ENCODE measurements at regions not wholly inside any gene's neighbourhood (a gene's known extent, or its start where the extent isn't known, plus 50 kb on each side); places are given as distances from the start of the nearest gene placed in this dataset.

GRCh38 chr6:40860443-40860842 is 178.6 kb downstream of the UNC5CL start:
- H3K27ac ChIP-seq (ENCODE audit: low read depth, low read length): no peak overlapping the region
- no peak overlapping the region for H3K4me3 ChIP-seq (ENCODE audit: insufficient read depth, low read length, poor library complexity, severe bottlenecking)
- no peaks in the 10 kb centered on the region for H3K79me2 ChIP-seq (ENCODE audit: insufficient read depth, low read length)
- H3K27me3 ChIP-seq (ENCODE audit: low read length): no peaks in the 10 kb centered on the region
- no peaks in the 10 kb centered on the region for H3K9me2 ChIP-seq (replicated peaks; ENCODE audit: insufficient read depth, low read length)
- no peaks in the 10 kb centered on the region for H3K9me3 ChIP-seq (ENCODE audit: insufficient read depth, low read length)
- no peaks in the 10 kb centered on the region for H3K36me3 ChIP-seq (ENCODE audit: low read length)
- H4K20me1 ChIP-seq (ENCODE audit: low read depth, low read length): no peaks in the 10 kb centered on the region
- no peaks in the 10 kb centered on the region for H3F3A ChIP-seq (ENCODE audit: insufficient read depth)
- no peak overlapping the region for H3K9ac ChIP-seq (ENCODE audit: low read length)
- H3K4me2 ChIP-seq (ENCODE audit: low read depth, low read length, poor library complexity, severe bottlenecking): no peak overlapping the region
- H2AFZ ChIP-seq (ENCODE audit: low read depth, low read length, severe bottlenecking): no peak overlapping the region
- no peak for TF ChIP-seq EZH2phosphoT487 (conservative IDR thresholded peaks at IDR 0.05; ENCODE audit: low read length)
- TF ChIP-seq CTCF (IDR thresholded peaks at IDR 0.05; ENCODE audit: insufficient read depth, low read length, poor library complexity, severe bottlenecking): no peak

GRCh38 chr6:40856271-40856670 is 182.8 kb downstream of the UNC5CL start:
- no peak overlapping the region for H3K9ac ChIP-seq (ENCODE audit: low read length)
- H2AFZ ChIP-seq (ENCODE audit: low read depth, low read length, severe bottlenecking): no peak overlapping the region
- H3K4me2 ChIP-seq (ENCODE audit: low read depth, low read length, poor library complexity, severe bottlenecking): no peak overlapping the region
- no peak for TF ChIP-seq EZH2phosphoT487 (conservative IDR thresholded peaks at IDR 0.05; ENCODE audit: low read length)
- TF ChIP-seq CTCF (IDR thresholded peaks at IDR 0.05; ENCODE audit: insufficient read depth, low read length, poor library complexity, severe bottlenecking): no peak
- H3K79me2 ChIP-seq (ENCODE audit: insufficient read depth, low read length): no peaks in the 10 kb centered on the region
- no peaks in the 10 kb centered on the region for H3K9me2 ChIP-seq (replicated peaks; ENCODE audit: insufficient read depth, low read length)
- H3K9me3 ChIP-seq (ENCODE audit: insufficient read depth, low read length): no peaks in the 10 kb centered on the region
- H3K27ac ChIP-seq (ENCODE audit: low read depth, low read length): no peak overlapping the region
- H4K20me1 ChIP-seq (ENCODE audit: low read depth, low read length): no peaks in the 10 kb centered on the region
- H3K36me3 ChIP-seq (ENCODE audit: low read length): no peaks in the 10 kb centered on the region
- H3F3A ChIP-seq (ENCODE audit: insufficient read depth): no peaks in the 10 kb centered on the region
- no peaks in the 10 kb centered on the region for H3K27me3 ChIP-seq (ENCODE audit: low read length)
- H3K4me3 ChIP-seq (ENCODE audit: insufficient read depth, low read length, poor library complexity, severe bottlenecking): no peak overlapping the region

GRCh38 chr6:40855168-40855880 is 183.7 kb downstream of the UNC5CL start:
- Histone ChIP-seq H3K27ac (ENCODE audit: low read depth, low read length) (no peak overlapping the region), H3K27me3 (ENCODE audit: low read length) (no peaks in the 10 kb centered on the region), H2AFZ (ENCODE audit: low read depth, low read length, severe bottlenecking) (no peak overlapping the region), H3K9me3 (ENCODE audit: insufficient read depth, low read length) (no peaks in the 10 kb centered on the region), H3K9me2 (replicated peaks; ENCODE audit: insufficient read depth, low read length) (no peaks in the 10 kb centered on the region), H4K20me1 (ENCODE audit: low read depth, low read length) (no peaks in the 10 kb centered on the region), H3K4me2 (ENCODE audit: low read depth, low read length, poor library complexity, severe bottlenecking) (no peak overlapping the region), H3K4me3 (ENCODE audit: insufficient read depth, low read length, poor library complexity, severe bottlenecking) (no peak overlapping the region), H3F3A (ENCODE audit: insufficient read depth) (no peaks in the 10 kb centered on the region), H3K9ac (ENCODE audit: low read length) (no peak overlapping the region), H3K79me2 (ENCODE audit: insufficient read depth, low read length) (no peaks in the 10 kb centered on the region), H3K36me3 (ENCODE audit: low read length) (no peaks in the 10 kb centered on the region)
- TF ChIP-seq EZH2phosphoT487 (conservative IDR thresholded peaks at IDR 0.05; ENCODE audit: low read length) (no peak), CTCF (IDR thresholded peaks at IDR 0.05; ENCODE audit: insufficient read depth, low read length, poor library complexity, severe bottlenecking) (no peak)
